ENCODE measurements at regions not wholly inside any gene's neighbourhood (a gene's known extent, or its start where the extent isn't known, plus 50 kb on each side); places are given as distances from the start of the nearest gene placed in this dataset.
"Not testable (repeated sequence)": the region's sequence is repeated elsewhere in the genome, so short reads cannot be mapped to it uniquely, and the experiment has no call there.

- TF ChIP-seq POLR2AphosphoS5 (IDR thresholded peaks at IDR 0.05; ENCODE audit: insufficient read depth, low read depth, low read length); CTCF (IDR thresholded peaks at IDR 0.05; ENCODE audit: extremely low read depth in 1 of 2, insufficient read depth in 1 of 2, low read depth in 1 of 2, low read length in 2 of 2); EZH2 (IDR thresholded peaks at IDR 0.05; ENCODE audit: borderline replicate concordance, low read depth, low read length, severe bottlenecking); FOS (IDR thresholded peaks at IDR 0.05; ENCODE audit: borderline replicate concordance, insufficient read depth, low read length); POLR2A (IDR thresholded peaks at IDR 0.05; ENCODE audit: low read depth, low read length); MAX (IDR thresholded peaks at IDR 0.05; ENCODE audit: insufficient read depth, insufficient read length): not testable (repeated sequence)
Observed at GRCh38 chr11:67802623-67803022, 128.2 kb upstream of the ALDH3B2 start.
